ENCODE measurements at regions not wholly inside any gene's neighbourhood (a gene's known extent, or its start where the extent isn't known, plus 50 kb on each side); places are given as distances from the start of the nearest gene placed in this dataset.
"Not testable (repeated sequence)": the region's sequence is repeated elsewhere in the genome, so short reads cannot be mapped to it uniquely, and the experiment has no call there.

DNA sequence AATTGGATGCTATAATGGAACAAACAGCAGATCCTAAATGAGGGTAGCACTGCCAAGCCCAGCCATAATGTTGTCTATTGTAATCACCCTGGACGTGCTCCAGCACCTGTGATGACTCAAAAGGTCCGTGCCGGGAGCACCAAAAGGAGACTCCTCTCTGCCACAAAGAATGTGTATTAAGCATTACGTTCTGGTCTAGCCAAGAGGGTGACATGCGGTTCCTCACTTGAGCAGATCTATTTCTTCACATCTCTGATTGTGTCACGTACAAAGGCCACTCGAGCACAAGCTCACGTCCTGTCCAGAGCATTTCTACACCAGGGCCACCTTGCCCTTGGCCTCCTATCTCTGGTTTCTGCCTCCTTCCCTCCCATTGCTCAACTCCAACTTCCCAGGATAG lies 219.9 kb upstream of the IRS2 start:
- DNase-seq, result no peak

DNA sequence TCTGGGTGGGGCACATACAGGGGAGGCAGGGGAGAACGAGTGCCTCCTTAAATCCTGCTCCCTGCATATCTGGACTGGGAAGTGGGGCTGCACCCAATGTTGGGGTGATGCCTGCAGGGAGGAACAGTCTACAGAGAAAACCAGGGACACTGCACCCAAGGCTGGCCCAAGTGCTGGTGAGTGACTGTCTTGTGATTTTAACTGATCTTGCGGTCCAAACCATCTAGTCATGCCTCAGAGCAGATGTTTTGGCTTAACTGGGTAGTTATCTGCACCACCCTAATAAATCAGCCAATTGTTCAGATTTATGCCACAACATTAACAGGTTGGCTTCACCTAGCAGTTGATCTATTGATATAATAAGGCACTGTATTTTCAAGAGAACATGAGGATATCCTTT lies 219.2 kb upstream of the IRS2 start:
- no peak for DNase-seq

DNA sequence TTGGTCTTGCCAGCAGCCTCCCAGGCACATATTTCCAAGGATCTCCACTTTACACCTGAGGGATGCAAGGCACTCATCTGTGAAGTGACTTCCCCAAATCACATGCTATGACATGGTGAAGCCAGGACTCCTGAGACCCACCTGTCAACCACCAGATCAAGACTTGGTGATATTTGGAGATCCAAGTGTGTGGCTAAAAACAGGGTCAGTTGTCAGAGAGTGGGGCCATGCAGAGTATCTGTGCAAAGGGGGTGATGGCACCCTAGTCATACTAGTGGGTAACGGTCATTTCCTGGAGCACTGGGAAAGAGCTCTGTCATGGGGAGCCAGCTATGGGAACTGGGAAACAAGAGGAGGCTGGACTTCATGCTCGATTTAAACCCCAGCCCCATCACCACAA lies 218.4 kb upstream of the IRS2 start:
- DNase-seq, result no peak

DNA sequence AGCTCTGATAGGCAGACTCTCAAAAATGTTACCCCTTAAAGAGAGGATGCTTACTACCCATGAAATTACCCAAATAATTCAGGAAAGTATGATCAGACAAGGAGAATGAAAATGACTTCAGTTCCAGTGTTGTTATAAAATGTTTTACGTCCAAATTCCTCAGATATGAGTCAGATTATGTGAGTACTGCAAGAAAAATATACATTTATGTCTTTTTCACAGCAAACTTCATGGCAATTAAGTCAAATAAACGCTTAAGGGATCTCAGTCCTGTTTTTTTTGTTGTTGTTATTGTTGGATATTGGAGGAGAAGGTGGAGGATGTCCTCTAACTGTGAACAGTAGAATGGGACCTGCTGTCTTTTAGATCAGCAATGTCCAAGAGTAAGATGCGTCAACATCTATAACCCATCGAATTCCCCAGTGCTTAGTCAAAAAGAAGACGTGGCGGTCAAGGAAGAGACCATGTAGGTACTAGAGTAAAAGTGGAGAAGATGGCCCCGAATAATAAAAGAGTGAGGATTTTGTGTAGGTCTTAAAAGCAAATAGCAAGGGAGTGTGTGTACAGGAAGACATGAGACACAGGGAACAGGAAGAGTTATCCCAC lies 215.4 kb upstream of the IRS2 start:
- DNase-seq, result no peak

DNA sequence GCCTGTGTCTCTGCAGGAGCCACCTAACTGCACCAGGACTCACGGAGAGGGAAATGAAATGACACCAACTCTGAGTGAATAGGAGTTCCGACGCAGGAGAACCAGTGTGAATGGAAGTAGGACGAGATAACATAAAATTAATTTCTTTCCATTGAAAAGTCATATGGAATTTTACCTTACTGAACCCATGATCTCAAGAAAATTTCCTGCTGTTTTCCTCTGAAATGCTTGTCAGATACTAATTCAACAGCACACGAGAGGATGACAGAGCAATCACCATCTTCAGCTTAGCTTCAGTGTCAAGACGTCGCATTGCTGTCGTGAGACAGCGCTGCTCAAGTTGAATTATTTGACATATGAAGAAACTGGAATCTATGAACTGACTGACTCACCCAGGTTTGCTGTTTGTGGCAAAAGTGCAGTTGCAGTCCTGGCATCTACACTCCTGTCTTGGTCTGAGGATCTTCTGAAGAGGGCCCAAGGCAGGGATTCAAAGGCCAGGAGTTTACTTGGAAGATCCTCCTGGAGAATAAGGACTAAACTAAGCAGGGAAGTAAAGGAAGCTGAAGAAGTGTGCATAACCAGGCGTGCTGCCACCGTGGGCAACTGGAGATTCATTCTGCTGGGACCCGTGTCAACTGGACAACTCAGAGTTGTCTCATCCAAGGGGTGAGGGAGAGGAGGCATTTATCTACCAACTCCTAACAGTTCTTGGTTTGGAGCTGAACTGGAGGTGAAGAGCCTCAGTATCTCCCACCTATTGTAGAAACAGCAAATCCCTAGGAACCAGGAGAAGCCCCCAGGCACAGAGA lies 214.4 kb upstream of the IRS2 start:
- no peak for DNase-seq

DNA sequence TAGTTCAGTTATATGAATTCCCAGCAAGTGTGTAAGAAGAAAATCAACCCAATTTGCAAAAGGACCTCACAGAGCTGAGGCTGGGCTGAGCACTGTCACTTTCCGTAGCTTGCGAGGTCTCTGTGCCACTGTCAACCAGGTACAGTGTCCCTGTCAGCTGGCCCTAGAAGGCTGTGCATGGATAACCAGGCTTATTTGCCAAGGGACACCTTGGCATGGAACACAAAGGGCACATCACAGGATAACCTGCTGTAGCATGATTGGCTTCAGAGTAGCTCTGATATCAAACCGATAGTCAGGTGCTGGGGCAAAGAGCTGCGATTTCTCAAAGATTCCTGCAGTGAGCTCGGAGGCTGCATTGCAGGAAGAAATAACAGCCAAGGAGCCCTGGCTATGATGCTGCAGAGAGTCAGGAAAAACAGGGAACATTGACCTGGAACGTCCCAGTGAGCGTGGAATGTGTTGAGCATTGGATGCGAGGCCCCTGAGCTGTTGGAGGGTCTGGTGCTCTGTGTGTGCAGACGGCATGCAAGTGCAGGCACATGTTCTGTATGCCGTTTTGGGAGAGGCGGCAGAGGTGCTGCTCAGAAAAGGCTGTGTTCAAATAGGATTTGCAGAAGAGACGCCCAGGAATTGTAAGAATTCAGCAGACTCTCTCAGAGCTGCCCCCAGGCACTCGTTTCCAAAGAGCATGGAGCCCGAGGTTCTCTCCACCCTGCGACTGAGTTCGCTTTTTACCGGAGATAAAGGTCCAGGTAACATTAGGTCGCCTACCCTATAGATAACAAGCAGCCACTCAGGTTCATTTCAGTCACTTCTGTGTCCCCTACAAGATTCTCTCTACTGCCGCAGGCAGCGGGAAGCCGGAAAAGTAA lies 213.5 kb upstream of the IRS2 start:
- no peak for DNase-seq

DNA sequence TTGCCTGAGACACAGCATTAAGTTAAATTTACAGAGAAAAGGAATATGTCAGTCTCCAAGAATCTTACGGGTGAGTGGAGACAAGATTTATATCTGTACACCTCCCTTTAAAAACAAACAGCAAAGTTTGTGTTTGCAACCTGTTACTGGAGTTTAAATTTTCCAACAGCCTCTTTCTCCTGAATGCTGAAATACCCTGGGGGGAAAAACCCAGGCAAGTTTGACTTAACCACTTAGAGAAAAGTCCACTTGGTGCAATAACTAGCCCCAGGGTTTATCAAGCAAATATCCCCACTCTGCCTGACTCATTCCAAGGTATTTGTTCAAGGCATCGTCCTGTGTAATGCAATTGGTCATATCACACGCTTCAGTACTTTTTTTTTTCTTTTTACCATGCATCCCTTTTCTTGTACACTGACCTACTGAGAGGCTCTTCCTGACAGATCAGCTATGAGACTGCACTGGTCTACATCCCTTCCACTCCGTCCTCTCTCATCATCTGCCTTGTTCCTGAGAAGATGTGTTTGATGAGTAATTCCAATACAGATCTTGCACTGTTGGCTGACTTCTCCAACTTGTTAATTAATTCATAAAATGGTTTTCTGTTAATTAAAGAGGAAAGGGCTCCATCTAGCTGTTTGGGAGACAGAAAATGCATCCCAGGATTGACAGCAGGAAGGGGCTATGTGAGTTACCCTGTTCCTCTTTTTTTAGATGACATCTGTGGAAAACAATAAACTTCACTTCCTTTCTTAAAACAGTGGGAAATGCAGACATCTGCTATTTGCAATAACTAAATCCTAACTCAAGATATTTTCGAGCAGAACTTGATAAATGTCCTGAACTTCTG lies 212.5 kb upstream of the IRS2 start:
- DNase-seq, result no peak

DNA sequence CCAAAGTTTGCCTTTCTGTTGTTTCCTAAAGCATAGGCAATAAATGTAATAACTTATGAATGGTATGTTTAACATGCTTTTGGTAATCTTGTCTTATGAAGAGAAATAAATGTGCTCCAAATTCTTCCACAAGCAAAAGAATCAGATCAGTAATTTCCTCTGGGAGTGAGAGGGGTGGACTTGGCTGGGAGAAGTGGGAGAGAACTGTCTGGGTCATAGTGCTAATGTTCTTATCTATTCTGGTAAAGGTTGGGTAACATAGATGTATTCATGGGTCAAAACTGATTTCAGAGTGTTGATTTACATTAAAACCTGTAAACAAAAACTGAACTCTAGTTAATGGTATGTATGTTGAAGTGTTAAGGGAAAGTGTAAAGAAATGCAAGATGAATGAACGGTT lies 211.7 kb upstream of the IRS2 start:
- no peak for DNase-seq

DNA sequence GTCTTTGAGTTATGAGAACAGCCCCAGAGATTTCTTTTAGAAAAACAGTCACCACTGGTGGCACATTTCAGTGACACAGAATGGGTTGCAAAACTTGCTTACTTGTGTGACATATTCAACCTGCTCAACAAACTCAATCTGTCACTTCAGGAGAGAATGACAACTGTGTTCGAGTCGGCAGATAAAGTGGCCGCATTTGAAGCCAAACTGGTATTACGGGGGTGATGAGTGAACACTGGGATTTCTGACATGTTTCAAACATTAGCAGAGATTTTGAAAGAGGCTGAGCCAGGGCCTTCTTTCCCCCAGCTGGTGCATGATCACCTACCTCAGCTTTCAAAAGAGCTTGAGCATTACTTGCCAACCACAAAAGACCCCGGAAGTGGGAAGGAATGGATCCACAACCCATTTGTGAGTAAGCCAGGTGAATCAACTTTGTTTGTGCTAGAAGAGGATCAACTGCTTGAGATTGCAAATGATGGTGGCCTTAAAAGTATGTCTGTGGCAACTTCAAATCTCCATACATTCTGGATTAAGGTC lies 210.7 kb upstream of the IRS2 start:
- not testable (repeated sequence) for DNase-seq

DNA sequence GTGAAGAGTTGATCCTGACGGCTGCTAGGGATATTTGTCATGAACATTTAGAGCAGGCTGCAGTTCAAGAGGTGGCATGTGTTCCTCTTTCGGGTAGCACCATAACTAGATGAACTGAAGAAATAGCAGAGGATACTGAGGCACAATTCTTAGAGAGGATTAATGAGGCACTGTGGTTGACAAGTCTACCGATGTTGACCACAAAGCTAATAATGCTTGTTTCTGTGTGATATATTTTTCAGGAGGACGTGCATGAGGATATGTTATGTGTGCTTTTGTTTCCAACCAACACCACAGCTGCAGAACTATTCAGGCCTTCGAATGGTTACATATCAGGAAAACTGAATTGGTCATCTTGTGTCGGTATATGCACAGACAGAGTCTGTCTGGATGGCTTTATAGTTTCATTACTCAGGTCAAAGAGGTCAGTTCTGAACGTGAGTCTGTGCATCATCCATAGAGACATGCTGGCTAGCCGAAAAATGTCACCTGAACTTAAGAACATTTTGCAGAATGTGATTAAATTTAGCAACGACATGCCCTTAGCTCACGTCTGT lies 210.1 kb upstream of the IRS2 start:
- no peak for DNase-seq

DNA sequence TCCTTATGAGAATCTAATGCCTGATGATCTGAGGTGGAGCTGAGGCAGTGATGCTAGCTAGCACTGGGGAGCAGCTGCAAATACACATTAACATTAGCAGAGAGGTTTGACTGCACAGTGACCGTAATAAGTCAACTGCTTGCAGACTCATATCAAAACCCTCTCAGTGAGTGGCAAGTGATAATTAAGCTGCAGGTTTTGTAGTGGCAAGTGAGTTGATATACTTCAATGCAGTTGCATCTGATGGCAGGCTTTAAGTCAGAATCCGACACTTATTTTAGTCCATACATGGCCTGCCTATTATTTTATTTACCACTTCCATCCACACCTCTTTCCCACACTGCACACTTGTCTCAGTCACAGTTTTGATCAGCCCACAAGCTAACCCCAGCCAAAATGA lies 209.2 kb upstream of the IRS2 start:
- DNase-seq, result no peak

DNA sequence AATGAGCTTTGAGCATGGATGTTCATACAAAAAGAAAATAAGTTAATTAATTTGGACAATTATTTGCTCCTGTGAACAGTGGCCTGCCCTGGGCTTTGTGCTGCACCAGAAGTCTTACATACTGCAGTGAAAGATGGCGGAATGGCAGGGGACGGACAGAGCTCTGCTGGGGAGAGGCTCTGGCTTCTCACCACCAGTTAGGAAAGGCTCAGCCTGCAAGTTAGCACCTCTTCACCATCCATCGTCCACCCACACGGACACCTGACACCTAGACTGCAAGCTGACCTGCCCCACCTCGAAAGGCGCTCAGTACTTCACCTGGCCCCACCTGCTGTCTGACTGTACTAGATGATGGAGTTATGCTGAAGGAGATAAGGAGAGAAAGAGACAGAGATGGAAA lies 203.9 kb upstream of the IRS2 start:
- no peak for DNase-seq

DNA sequence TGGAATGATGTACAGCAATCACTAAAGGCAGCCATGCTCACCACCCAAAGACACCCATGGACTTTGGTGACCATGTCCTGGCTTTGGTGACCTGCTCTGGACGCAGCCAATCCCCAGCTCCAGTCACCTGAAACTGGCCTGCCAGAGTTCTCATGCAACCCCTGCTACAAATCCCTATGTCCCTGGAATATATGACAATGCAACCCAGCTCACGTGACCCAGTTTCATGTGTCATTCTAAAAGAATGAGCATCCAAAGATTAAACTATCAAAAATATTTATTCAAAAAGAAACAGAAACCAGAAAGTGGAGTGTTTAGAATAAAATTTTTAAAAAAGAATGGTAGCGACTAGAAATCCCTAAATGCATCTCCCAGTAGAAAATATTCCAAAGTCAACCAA lies 203.3 kb upstream of the IRS2 start:
- no peak for DNase-seq

DNA sequence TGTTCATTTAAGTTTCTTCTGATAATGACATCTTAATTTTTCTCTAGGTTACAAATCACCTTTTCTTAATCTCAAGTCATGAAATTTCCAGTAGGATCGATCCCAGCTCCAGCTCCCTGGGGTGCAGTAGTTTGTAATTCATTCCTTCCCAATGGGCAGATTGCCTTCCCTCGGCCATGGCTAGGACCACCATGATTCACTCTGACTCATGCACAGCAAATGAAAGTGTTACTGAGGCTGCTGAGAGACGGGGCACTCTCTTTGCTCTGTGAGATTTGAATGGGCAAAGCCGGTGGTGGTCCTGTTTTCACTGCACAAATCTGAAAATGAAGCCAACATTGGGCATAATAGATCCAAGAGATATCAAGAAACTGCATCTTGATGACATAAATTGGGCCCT lies 202.8 kb upstream of the IRS2 start:
- DNase-seq, result no peak

DNA sequence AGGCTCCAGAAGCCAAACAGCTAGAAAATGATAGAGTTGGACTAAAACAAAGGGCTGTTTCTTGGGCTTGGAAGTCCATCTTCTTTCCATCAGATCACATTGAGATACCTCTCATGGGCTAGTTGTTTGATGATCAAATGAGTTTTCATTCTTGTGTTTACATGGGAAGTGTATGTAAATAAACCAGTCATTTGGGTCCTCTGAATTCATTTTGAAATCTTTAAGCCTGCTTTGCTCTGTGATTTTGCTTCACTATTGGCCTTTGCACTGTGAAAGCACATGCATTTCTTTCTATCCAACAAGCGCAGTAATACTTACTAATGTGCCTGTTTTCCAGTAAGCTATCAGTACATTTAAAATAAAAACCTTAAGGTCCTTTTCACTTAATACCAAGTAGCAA lies 200.5 kb upstream of the IRS2 start:
- DNase-seq, result no peak

DNA sequence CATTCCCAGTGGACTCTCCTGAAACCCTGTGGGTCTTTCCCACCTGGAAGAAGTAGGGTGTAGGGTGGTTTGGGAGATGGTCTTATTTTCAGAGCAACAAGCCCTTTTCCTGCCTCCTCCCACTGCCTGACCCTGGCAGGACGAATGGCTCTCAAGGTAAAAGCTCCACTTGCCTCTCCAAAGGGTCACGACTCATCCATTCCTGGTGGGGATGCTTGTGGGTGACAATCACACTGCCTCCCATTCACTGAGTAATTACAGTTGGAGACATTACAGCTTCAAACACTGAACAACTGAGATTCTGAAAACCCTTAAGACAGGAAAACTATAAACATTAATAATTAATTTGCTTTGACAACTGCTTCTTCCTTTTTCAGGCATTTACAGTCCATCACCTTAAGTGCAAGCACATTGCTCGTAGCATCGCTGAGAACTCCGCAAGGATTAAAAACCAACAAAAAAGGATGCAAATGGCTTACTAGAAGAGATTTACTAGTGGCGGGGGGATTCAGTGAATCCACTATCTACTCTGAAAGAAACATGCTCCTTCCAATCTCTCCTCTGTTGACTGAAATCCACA lies 199.6 kb upstream of the IRS2 start:
- no peak for DNase-seq

DNA sequence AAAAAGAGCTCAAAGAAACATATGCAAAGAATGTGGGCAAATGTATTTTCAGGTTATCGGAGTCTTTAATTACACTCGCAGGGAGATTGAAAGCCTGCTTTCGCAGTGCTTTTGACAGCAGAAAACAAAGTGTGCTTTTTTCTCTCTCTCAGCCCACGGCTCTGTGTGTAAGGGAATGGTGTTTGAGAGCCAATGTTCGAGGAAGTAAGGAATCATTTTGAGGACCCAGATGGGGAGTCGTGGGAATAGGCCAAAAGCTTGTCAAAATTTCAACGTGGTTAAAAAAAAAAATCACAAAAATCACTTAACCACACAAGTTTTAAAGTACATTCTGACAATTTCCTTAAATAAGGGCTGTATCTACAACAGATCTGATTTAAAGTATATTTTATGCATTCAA lies 197.1 kb upstream of the IRS2 start:
- no peak for DNase-seq

DNA sequence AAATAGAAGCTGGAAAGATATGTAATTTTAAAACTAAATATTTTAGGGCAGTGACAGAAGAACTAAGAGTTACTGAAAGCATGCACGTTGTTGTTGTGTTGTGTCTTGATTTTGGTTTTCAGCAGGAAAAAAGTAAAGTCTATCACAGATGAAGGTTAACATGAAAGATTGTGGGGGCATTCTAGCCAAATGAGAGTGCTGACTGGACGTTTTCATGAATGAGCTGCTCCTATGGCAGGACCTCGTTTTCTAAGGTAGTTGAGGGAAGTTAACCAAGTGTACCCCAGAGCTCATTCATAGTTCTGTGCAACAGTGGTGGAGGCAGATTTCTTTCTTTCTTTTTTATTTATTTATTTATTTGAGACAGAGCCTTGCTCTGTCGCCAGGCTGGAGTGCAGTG lies 194.6 kb upstream of the IRS2 start:
- DNase-seq, result no peak

DNA sequence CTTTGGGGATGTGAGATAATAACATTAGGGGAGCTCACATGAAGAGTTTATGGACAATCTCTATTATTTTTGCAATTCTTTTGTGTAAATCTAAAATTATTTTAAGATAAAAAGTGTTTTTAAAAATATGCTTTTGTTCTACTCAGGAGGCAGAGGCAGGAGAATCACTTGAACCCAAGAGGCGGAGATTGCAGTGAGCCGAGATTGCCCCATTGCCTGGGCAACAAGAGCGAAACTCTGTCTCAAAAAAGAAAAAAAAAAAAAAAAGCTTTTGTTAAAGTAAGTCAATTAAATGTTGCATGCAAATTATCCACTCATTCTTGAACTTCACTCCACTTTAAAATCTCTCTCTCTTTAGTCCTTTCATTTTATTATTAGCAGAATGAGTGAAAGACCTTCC lies 193.3 kb upstream of the IRS2 start:
- DNase-seq, result not testable (repeated sequence)

DNA sequence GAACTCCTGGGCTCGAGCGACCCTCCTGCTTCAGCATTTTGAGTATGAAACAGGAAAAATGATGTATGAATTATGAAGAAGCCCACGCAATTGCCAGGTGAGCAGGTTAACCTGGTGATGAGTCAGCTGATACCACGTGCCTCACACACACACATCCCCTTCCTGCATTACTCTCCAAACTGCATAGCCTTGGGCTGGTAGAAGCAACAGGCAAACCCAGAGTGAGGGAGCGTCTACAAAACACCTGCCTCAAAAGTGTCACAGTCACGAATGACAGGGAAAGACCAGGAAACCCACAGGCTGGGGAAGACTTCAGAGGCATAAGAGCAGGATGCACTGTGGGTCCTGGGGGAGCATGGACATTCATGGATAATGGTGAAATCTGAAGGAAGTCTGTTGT lies 192.8 kb upstream of the IRS2 start:
- no peak for DNase-seq

DNA sequence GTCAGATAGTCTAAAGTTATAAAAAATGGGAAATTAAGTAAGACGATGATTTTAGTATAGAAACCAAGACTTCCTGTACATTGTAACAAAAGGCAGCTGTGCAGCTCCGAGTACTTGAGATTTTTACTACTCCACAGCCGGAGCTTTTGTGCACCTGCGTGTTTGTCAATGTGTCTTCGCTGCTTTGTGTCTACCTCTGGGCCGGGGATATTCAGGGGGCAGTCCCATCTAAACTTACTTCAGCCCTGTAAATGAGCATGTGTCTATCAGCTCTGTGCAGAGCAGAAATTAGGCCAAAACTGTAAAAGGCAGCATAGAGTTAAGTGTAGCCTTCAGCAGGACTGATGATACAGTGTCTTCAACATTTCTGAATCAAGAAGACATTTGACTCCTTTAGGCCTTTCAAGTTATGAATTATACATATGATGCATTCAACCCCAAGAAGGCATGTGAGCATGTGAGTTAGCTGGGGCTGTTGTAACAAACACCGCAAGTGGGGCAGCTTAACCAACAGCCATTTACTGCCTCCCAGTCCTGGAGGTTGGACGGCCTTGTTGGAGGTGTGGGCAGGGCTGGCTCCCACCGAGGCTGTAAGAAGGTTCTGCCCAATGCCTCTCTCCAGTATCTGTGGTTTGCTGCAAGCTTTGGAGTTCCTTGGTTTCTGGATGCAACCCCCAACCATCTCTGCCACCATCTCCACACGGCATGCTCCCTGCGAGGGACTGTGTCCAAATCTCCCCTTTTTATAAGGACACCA lies 191.0 kb upstream of the IRS2 start:
- DNase-seq, result no peak
